GM12872 (cell line): ENCODE measurements at regions not wholly inside any gene's neighbourhood (a gene's known extent, or its start where the extent isn't known, plus 50 kb on each side); places are given as distances from the start of the nearest gene placed in this dataset.

Experiments used
- CTCF ChIP-seq: IDR thresholded peaks from 3 replicates; pipeline ENCODE4 v1.5.1; 2011; ENCODE audit warnings: low read depth, mild to moderate bottlenecking, low read length, moderate library complexity; ENCODE audit not compliant: insufficient read depth

GRCh38 chr11:120039039-120039438 is 98.9 kb downstream of the TRIM29 start:
- TF ChIP-seq CTCF: no peak

GRCh38 chr11:120037111-120037510 is 100.8 kb downstream of the TRIM29 start:
- TF ChIP-seq CTCF: no peak

GRCh38 chr11:120035756-120036155 is 102.2 kb downstream of the TRIM29 start:
- TF ChIP-seq CTCF: no peak

- no peak for TF ChIP-seq CTCF
Measured at GRCh38 chr11:120034881-120035630, 102.9 kb downstream of the TRIM29 start.

GRCh38 chr11:120034176-120034875 is 103.6 kb downstream of the TRIM29 start:
- no peak for TF ChIP-seq CTCF

- TF ChIP-seq CTCF: no peak
Measured at GRCh38 chr11:120032766-120033390, 105.0 kb downstream of the TRIM29 start.
